ENCODE measurements at regions not wholly inside any gene's neighbourhood (a gene's known extent, or its start where the extent isn't known, plus 50 kb on each side); places are given as distances from the start of the nearest gene placed in this dataset.

DNA sequence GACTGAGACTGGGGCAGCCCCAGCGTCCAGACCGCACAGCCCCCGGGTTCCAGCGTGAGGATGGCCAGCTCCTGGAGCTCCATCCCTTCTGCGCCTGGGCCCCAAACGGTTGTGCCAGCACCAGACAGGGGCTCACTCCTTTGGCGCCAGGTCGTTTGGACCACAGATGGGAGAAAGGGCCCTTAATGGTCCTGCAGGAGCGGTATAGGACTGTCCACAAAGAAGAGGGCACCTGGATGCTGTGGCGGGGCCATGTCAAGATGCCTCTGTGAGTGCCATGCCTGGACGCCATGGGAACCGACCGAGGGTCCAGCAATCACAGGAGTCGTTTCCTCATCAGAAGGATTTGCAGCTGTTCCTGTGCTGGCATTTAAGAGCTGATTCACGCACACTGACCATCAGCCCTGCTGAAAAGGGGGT, 82.7 kb downstream of the DLL1 start:
- TF ChIP-seq, protein P1, sequence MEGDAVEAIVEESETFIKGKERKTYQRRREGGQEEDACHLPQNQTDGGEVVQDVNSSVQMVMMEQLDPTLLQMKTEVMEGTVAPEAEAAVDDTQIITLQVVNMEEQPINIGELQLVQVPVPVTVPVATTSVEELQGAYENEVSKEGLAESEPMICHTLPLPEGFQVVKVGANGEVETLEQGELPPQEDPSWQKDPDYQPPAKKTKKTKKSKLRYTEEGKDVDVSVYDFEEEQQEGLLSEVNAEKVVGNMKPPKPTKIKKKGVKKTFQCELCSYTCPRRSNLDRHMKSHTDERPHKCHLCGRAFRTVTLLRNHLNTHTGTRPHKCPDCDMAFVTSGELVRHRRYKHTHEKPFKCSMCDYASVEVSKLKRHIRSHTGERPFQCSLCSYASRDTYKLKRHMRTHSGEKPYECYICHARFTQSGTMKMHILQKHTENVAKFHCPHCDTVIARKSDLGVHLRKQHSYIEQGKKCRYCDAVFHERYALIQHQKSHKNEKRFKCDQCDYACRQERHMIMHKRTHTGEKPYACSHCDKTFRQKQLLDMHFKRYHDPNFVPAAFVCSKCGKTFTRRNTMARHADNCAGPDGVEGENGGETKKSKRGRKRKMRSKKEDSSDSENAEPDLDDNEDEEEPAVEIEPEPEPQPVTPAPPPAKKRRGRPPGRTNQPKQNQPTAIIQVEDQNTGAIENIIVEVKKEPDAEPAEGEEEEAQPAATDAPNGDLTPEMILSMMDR (IDR thresholded peaks at IDR 0.05) = no peak
- TF ChIP-seq POLR2AphosphoS5 (IDR thresholded peaks at IDR 0.05) = no peak
- no peak for TF ChIP-seq POLR2A (IDR thresholded peaks at IDR 0.05)
- TF ChIP-seq EP300 (IDR thresholded peaks at IDR 0.05) = no peak

All from gastroesophageal sphincter (tissue), 3 donors.